H9 (cell line): ENCODE measurements at regions not wholly inside any gene's neighbourhood (a gene's known extent, or its start where the extent isn't known, plus 50 kb on each side); places are given as distances from the start of the nearest gene placed in this dataset.

Experiments used
- DNase-seq: peaks from one replicate; pipeline ENCODE4 v3.0.0-alpha.2; 2017
- H2AFZ ChIP-seq: one replicate; pipeline ENCODE4 v1.6.1; 2013; ENCODE audit warnings: mild to moderate bottlenecking, low read length, control low read depth, moderate library complexity
- H2AK5ac ChIP-seq: 2 replicates; pipeline ENCODE4 v1.6.1; 2013; ENCODE audit warnings: low read length, control low read depth, mixed read lengths; ENCODE audit not compliant: insufficient read length
- H2BK120ac ChIP-seq: one replicate; pipeline ENCODE4 v1.6.1; 2013; ENCODE audit warnings: low read depth, mild to moderate bottlenecking, low read length, control low read depth, inconsistent platforms; ENCODE audit not compliant: poor library complexity, severe bottlenecking
- H2BK12ac ChIP-seq: 2 replicates; pipeline ENCODE4 v1.6.1; 2013; ENCODE audit warnings: low read length, control low read depth, mixed read lengths, low read depth; ENCODE audit not compliant: insufficient read length
- H2BK15ac ChIP-seq: 2 replicates; pipeline ENCODE4 v1.6.1; 2013; ENCODE audit warnings: low read depth, low read length, control low read depth
- H2BK20ac ChIP-seq: one replicate; pipeline ENCODE4 v1.6.1; 2013; ENCODE audit warnings: low read depth, mild to moderate bottlenecking, low read length, control low read depth, inconsistent platforms; ENCODE audit not compliant: poor library complexity, severe bottlenecking
- H2BK5ac ChIP-seq: 2 replicates; pipeline ENCODE4 v1.6.1; 2013; ENCODE audit warnings: low read length, control low read depth, mixed read lengths; ENCODE audit not compliant: insufficient read length
- H3K14ac ChIP-seq: 2 replicates; pipeline ENCODE4 v1.6.1; 2013; ENCODE audit warnings: low read length, control low read depth; ENCODE audit not compliant: insufficient read depth
- H3K18ac ChIP-seq: 2 replicates; pipeline ENCODE4 v1.6.1; 2013; ENCODE audit warnings: low read depth, mild to moderate bottlenecking, mixed read lengths, low read length, control low read depth; ENCODE audit not compliant: insufficient read length
- H3K23ac ChIP-seq: 2 replicates; pipeline ENCODE4 v1.6.1; 2013; ENCODE audit warnings: low read length, control low read depth, mixed read lengths, low read depth; ENCODE audit not compliant: insufficient read length
- H3K23me2 ChIP-seq: 2 replicates; pipeline ENCODE4 v1.6.1; 2013; ENCODE audit warnings: low read depth, mild to moderate bottlenecking, mixed read lengths, low read length, control low read depth; ENCODE audit not compliant: insufficient read length, poor library complexity, severe bottlenecking
- H3K27ac ChIP-seq: 2 replicates; pipeline ENCODE4 v1.5.1; 2013; ENCODE audit warnings: low read length, control low read depth, mixed read lengths, low read depth; ENCODE audit not compliant: insufficient read length
- H3K27me3 ChIP-seq: 2 replicates; pipeline ENCODE4 v1.6.1; 2013; ENCODE audit warnings: low read length, control low read depth, inconsistent platforms; ENCODE audit not compliant: insufficient read depth
- H3K4ac ChIP-seq: 2 replicates; pipeline ENCODE4 v1.6.1; 2013; ENCODE audit warnings: low read depth, mild to moderate bottlenecking, control low read depth, inconsistent platforms, low read length, moderate library complexity
- H3K4me1 ChIP-seq: 2 replicates; pipeline ENCODE4 v1.6.1; 2013; ENCODE audit warnings: low read length, control low read depth, inconsistent platforms; ENCODE audit not compliant: insufficient read depth
- H3K4me2 ChIP-seq: 2 replicates; pipeline ENCODE4 v1.6.1; 2013; ENCODE audit warnings: low read length, control low read depth, mixed read lengths; ENCODE audit not compliant: insufficient read length, insufficient read depth
- H3K56ac ChIP-seq: 2 replicates; pipeline ENCODE4 v1.6.1; 2013; ENCODE audit warnings: low read depth, mild to moderate bottlenecking, mixed read lengths, low read length, control low read depth; ENCODE audit not compliant: insufficient read length
- H3K79me1 ChIP-seq: 2 replicates; pipeline ENCODE4 v1.6.1; 2013; ENCODE audit warnings: low read depth, mild to moderate bottlenecking, moderate library complexity, low read length, control low read depth, inconsistent platforms; ENCODE audit not compliant: insufficient read depth, poor library complexity, severe bottlenecking
- H3K79me2 ChIP-seq: 2 replicates; pipeline ENCODE4 v1.6.1; 2013; ENCODE audit warnings: low read length, control low read depth, inconsistent platforms; ENCODE audit not compliant: insufficient read depth
- H3K9ac ChIP-seq: 2 replicates; pipeline ENCODE4 v1.6.1; 2013; ENCODE audit warnings: low read length, control low read depth, mixed read lengths; ENCODE audit not compliant: insufficient read length; ENCODE audit errors: extremely low read depth
- H3K9me3 ChIP-seq: one replicate; pipeline ENCODE4 v1.6.1; 2013; ENCODE audit warnings: low read depth, low read length, inconsistent platforms; ENCODE audit not compliant: control insufficient read depth
- H3T11ph ChIP-seq: one replicate; pipeline ENCODE4 v1.6.1; 2013; ENCODE audit warnings: mild to moderate bottlenecking, low read length, control low read depth, inconsistent platforms
- H4K20me1 ChIP-seq: one replicate; pipeline ENCODE4 v1.6.1; 2013; ENCODE audit not compliant: control insufficient read depth, insufficient read length, insufficient read depth
- H4K5ac ChIP-seq: 2 replicates; pipeline ENCODE4 v1.6.1; 2013; ENCODE audit warnings: low read depth, mild to moderate bottlenecking, mixed read lengths, low read length, control low read depth; ENCODE audit not compliant: insufficient read length
- H4K8ac ChIP-seq: replicated peaks from 2 replicates; pipeline ENCODE4 v1.6.1; 2013; ENCODE audit warnings: low read length, control low read depth, mixed read lengths, low read depth; ENCODE audit not compliant: insufficient read length
- H4K91ac ChIP-seq: 2 replicates; pipeline ENCODE4 v1.6.1; 2013; ENCODE audit warnings: low read depth, mild to moderate bottlenecking, moderate library complexity, mixed read lengths, low read length, control low read depth; ENCODE audit not compliant: insufficient read length
- H3K27ac Mint-ChIP-seq, 3 experiments: 2 replicates in 2 of 3; 3 replicates in 1 of 3; pipeline ENCODE4 v1.8.0; 2020 to 2021; ENCODE audit warnings: mixed read lengths in 3 of 3, mild to moderate bottlenecking in 1 of 3, moderate library complexity in 1 of 3
- H3K27me3 Mint-ChIP-seq: 2 replicates; pipeline ENCODE4 v1.8.0; 2021; ENCODE audit warnings: low read depth, mild to moderate bottlenecking, moderate library complexity, mixed read lengths
- H3K36me3 Mint-ChIP-seq, 3 experiments: 2 replicates in 2 of 3; 3 replicates in 1 of 3; pipeline ENCODE4 v1.8.0; 2020 to 2021; ENCODE audit warnings: low read depth in 3 of 3, mixed read lengths in 3 of 3; ENCODE audit not compliant: insufficient read depth in 1 of 3
- H3K4me1 Mint-ChIP-seq, 2 experiments: 2 replicates each; pipeline ENCODE4 v1.8.0; 2020; ENCODE audit warnings: mixed read lengths in 2 of 2
- H3K4me3 Mint-ChIP-seq, 2 experiments: 2 replicates in 1 of 2; 3 replicates in 1 of 2; pipeline ENCODE4 v1.8.0; 2020 to 2021; ENCODE audit warnings: mild to moderate bottlenecking in 2 of 2, mixed read lengths in 2 of 2, moderate library complexity in 1 of 2
- H3K9me3 Mint-ChIP-seq, 2 experiments: 2 replicates in 1 of 2; 3 replicates in 1 of 2; pipeline ENCODE4 v1.8.0; 2020; ENCODE audit warnings: mild to moderate bottlenecking in 2 of 2, mixed read lengths in 2 of 2, moderate library complexity in 1 of 2
- CTCF ChIP-seq: fragments of 200-600 bp; sonication (generic); conservative IDR thresholded peaks from 3 replicates; pipeline ENCODE4 v1.8.0; 2021; ENCODE audit warnings: antibody characterized with exemption, mild to moderate bottlenecking
- WGBS: extraction: QIAGEN DNeasy Blood & Tissue Kit; methylation state at CpG from one replicate; pipeline ENCODE4 v1.1.7; 2013; ENCODE audit warnings: missing lambda C conversion rate, low lambda C conversion rate, mixed read lengths; ENCODE audit not compliant: insufficient read length; ENCODE audit errors: extremely low coverage; 5-methylcytosine and 5-hydroxymethylcytosine counted together

- no peak overlapping the region for H3T11ph ChIP-seq
- Mint-ChIP-seq H3K4me3 (no peak overlapping the region), H3K9me3 (peaks cover 3 to 8% of the 10 kb centered on the region in 2 experiments; a peak in 4 of 5 replicates), H3K36me3 (0 out of 7 replicates have a peak, but pooled peaks cover 0 to 4% (median 0%) of the 10 kb centered on the region in 3 experiments), H3K4me1 (no peaks in the 10 kb centered on the region), H3K27ac (no peak overlapping the region), H3K27me3 (no peaks in the 10 kb centered on the region)
- H3K79me1 ChIP-seq, result no peaks in the 10 kb centered on the region
- H3K14ac ChIP-seq, result no peak overlapping the region
- no peaks in the 10 kb centered on the region for H3K4me1 ChIP-seq
- no peak overlapping the region for H2BK120ac ChIP-seq
- no peaks in the 10 kb centered on the region for H3K9me3 ChIP-seq
- H3K56ac ChIP-seq, result no peak overlapping the region
- DNase-seq, result no peak
- H2AFZ ChIP-seq, result no peak overlapping the region
- H3K27me3 ChIP-seq, result no peaks in the 10 kb centered on the region
- H3K4ac ChIP-seq, result no peak overlapping the region
- H2BK5ac ChIP-seq, result no peak overlapping the region
- no peak overlapping the region for H3K4me2 ChIP-seq
- no peak overlapping the region for H3K18ac ChIP-seq
- WGBS, result no CpG with 5 or more reads among the region's 1 CpG
- H4K20me1 ChIP-seq, result no peaks in the 10 kb centered on the region
- H4K8ac ChIP-seq, result no peak overlapping the region
- no peak overlapping the region for H2BK15ac ChIP-seq
- H2BK20ac ChIP-seq, result no peak overlapping the region
- H3K23ac ChIP-seq, result no peak overlapping the region
- no peak for TF ChIP-seq CTCF
- no peaks in the 10 kb centered on the region for H3K79me2 ChIP-seq
- H2AK5ac ChIP-seq, result no peak overlapping the region
- H4K5ac ChIP-seq, result no peak overlapping the region
- no peak overlapping the region for H4K91ac ChIP-seq
- H2BK12ac ChIP-seq, result no peak overlapping the region
- H3K27ac ChIP-seq, result no peak overlapping the region
- no peaks in the 10 kb centered on the region for H3K23me2 ChIP-seq
- H3K9ac ChIP-seq, result no peak overlapping the region
Observed at GRCh38 chr4:170724191-170724590, 634.4 kb upstream of the AADAT start.
